HCT116 (cell line): ENCODE measurements at regions not wholly inside any gene's neighbourhood (a gene's known extent, or its start where the extent isn't known, plus 50 kb on each side); places are given as distances from the start of the nearest gene placed in this dataset.

ENCODE experiments used
- ATAC-seq: fragments of 200-7000 bp; cut with Tn5 transposase; 2 replicates; pipeline ENCODE4 v1.9.1; 2020; ENCODE audit warnings: mild to moderate bottlenecking, moderate library complexity
- BruUV-seq: library from RNA; stranded (reverse); fragments of 400-500 nt; replicated peaks from 2 replicates; lab custom pipeline; 2021; lab: Mats Ljungman, UMichigan
- CTCF ChIA-PET: fragments of 300-600 bp; sonication (Branson Sonifier 250); formaldehyde crosslinking; loops from one replicate; lab custom pipeline; 2021; ENCODE audit warnings: antibody characterized with exemption; lab: Charles Lee
- POLR2A ChIA-PET: fragments of 300-600, 350-600 bp; sonication (Branson Sonifier 250); formaldehyde crosslinking; loops from one replicate; lab custom pipeline; 2021; ENCODE audit warnings: antibody characterized with exemption; lab: Charles Lee
- RAD21 ChIA-PET, 2 experiments: fragments of 300-600 bp; sonication (Branson Sonifier 250); formaldehyde crosslinking; loops; one replicate each; lab custom pipeline; 2023; ENCODE audit warnings: low total read pairs in 2 of 2; ENCODE audit not compliant: uncharacterized antibody in 2 of 2, unreplicated experiment in 2 of 2, low non-redundant PET in 1 of 2; lab: Charles Lee
- DNase-seq: peaks from one replicate; pipeline ENCODE4 v3.0.0-alpha.2; 2010; ENCODE audit warnings: low read depth, low spot score
- H2AFZ ChIP-seq: fragments of 200-600 bp; shearing (Covaris generic), sonication (generic); 2 replicates; pipeline ENCODE4 v1.6.1; 2017; ENCODE audit warnings: low read depth, mixed run types, mixed read lengths, antibody characterized with exemption, low read length; ENCODE audit not compliant: poor library complexity, severe bottlenecking
- H3K27ac ChIP-seq: 2 replicates; pipeline ENCODE4 v1.5.1; 2012; ENCODE audit warnings: low read depth, low read length
- H3K27me3 ChIP-seq: fragments of 200-600 bp; sonication (generic); 2 replicates; pipeline ENCODE4 v1.6.1; 2016; ENCODE audit warnings: mixed run types, low read length, mixed read lengths; ENCODE audit not compliant: insufficient read depth
- H3K36me3 ChIP-seq, 2 experiments: fragments of 200-500 bp in 1 of 2; fragments of 200-600 bp in 1 of 2; sonication (Bioruptor generic) in 1 of 2; sonication (generic) in 1 of 2; 2 replicates each; pipeline versions ENCODE4 v1.5.1 to v1.6.1; 2014 to 2016; ENCODE audit warnings: low read length in 2 of 2, inconsistent platforms in 1 of 2, mixed read lengths in 1 of 2, mixed run types in 1 of 2; ENCODE audit not compliant: insufficient read depth in 2 of 2, control insufficient read depth in 1 of 2
- H3K4me1 ChIP-seq, 2 experiments: fragments of 200-600 bp in 1 of 2; sonication (generic) in 1 of 2; 2 replicates each; pipeline versions ENCODE4 v1.5.1 to v1.6.1; 2012 to 2017; ENCODE audit warnings: low read length in 2 of 2, inconsistent platforms in 1 of 2, mild to moderate bottlenecking in 1 of 2, mixed read lengths in 1 of 2, mixed run types in 1 of 2, moderate library complexity in 1 of 2; ENCODE audit not compliant: insufficient read depth in 2 of 2, control insufficient read depth in 1 of 2
- H3K4me2 ChIP-seq: fragments of 200-600 bp; sonication (generic); 2 replicates; pipeline ENCODE4 v1.6.1; 2017; ENCODE audit warnings: mixed run types, low read length, mixed read lengths
- H3K4me3 ChIP-seq, 2 experiments: fragments of 200-600 bp in 1 of 2; sonication (generic) in 1 of 2; replicated peaks in 1 of 2; 2 replicates each; pipeline ENCODE4 v1.5.1; 2011 to 2016; ENCODE audit warnings: low read length in 2 of 2, control low read depth in 1 of 2, low read depth in 1 of 2, mild to moderate bottlenecking in 1 of 2, mixed read lengths in 1 of 2, mixed run types in 1 of 2
- H3K79me2 ChIP-seq: fragments of 200-600 bp; sonication (generic); 2 replicates; pipeline ENCODE4 v1.6.1; 2017; ENCODE audit warnings: mild to moderate bottlenecking, mixed run types, low read length, moderate library complexity, mixed read lengths; ENCODE audit not compliant: insufficient read depth
- H3K9ac ChIP-seq: fragments of 200-600 bp; sonication (generic); 2 replicates; pipeline ENCODE4 v1.6.1; 2016; ENCODE audit warnings: low read length, mixed read lengths
- H3K9me2 ChIP-seq: fragments of 200-600 bp; sonication (generic), shearing (Covaris generic); 2 replicates; pipeline ENCODE4 v1.6.1; 2017; ENCODE audit warnings: mixed run types, mild to moderate bottlenecking, moderate library complexity; ENCODE audit not compliant: insufficient read depth
- H3K9me3 ChIP-seq, 2 experiments: fragments of 200-500 bp in 1 of 2; fragments of 200-600 bp in 1 of 2; sonication (Bioruptor generic) in 1 of 2; sonication (generic) in 1 of 2; 2 replicates each; pipeline ENCODE4 v1.6.1; 2014 to 2017; ENCODE audit warnings: low read length in 2 of 2, mixed read lengths in 2 of 2, inconsistent platforms in 1 of 2, low read depth in 1 of 2, mild to moderate bottlenecking in 1 of 2, mixed run types in 1 of 2, moderate library complexity in 1 of 2; ENCODE audit not compliant: control insufficient read depth in 1 of 2, insufficient read depth in 1 of 2
- H4K20me1 ChIP-seq: fragments of 200-600 bp; sonication (generic), shearing (Covaris generic); 2 replicates; pipeline ENCODE4 v1.6.1; 2017; ENCODE audit warnings: mixed run types, mild to moderate bottlenecking, moderate library complexity; ENCODE audit not compliant: insufficient read depth
- CBX3 ChIP-seq: IDR thresholded peaks from 2 replicates; pipeline ENCODE4 v1.6.1; 2012; ENCODE audit warnings: low read depth
- EGR1 ChIP-seq: IDR thresholded peaks from 2 replicates; pipeline ENCODE4 v1.6.1; 2012; ENCODE audit warnings: low read depth
- ELF1 ChIP-seq: IDR thresholded peaks from 2 replicates; pipeline ENCODE4 v1.6.1; 2012; ENCODE audit warnings: low read depth, borderline replicate concordance
- EZH2 ChIP-seq: fragments of 200-600 bp; sonication (generic); IDR thresholded peaks from 2 replicates; pipeline ENCODE4 v1.6.1; 2017; ENCODE audit warnings: antibody characterized with exemption, mixed run types
- FOSL1 ChIP-seq: IDR thresholded peaks from 2 replicates; pipeline ENCODE4 v1.6.1; 2012; ENCODE audit warnings: low read depth
- POLR2A ChIP-seq: IDR thresholded peaks from 2 replicates; pipeline ENCODE4 v1.7.0; 2011; ENCODE audit warnings: borderline replicate concordance; ENCODE audit not compliant: insufficient read depth, insufficient read length; ENCODE audit errors: extremely low read depth
- POLR2AphosphoS5 ChIP-seq: IDR thresholded peaks from 2 replicates; pipeline ENCODE4 v1.6.1; 2011; ENCODE audit warnings: mild to moderate bottlenecking, low read depth, low read length, moderate library complexity
- RAD21 ChIP-seq: IDR thresholded peaks from 2 replicates; pipeline ENCODE4 v1.6.1; 2012; ENCODE audit warnings: low read depth, mild to moderate bottlenecking
- TCF7L2 ChIP-seq: IDR thresholded peaks from 2 replicates; pipeline ENCODE4 v1.7.0; 2011; ENCODE audit warnings: borderline replicate concordance, inconsistent platforms; ENCODE audit not compliant: insufficient read depth, insufficient read length; ENCODE audit errors: extremely low read depth
- YY1 ChIP-seq: IDR thresholded peaks from 2 replicates; pipeline ENCODE4 v1.6.1; 2011; ENCODE audit warnings: low read length, low read depth, moderate library complexity, mild to moderate bottlenecking; ENCODE audit not compliant: insufficient replicate concordance; ENCODE audit errors: extremely low read depth
- ZFX ChIP-seq: fragments of 450-650 bp; IDR thresholded peaks from 2 replicates; pipeline ENCODE4 v1.6.1; 2017
- ZNF274 ChIP-seq: fragments of 200-500 bp; sonication (Bioruptor generic); IDR thresholded peaks from 2 replicates; pipeline ENCODE4 v1.6.1; 2014; ENCODE audit warnings: mild to moderate bottlenecking, low read depth, low read length, inconsistent platforms
- intact Hi-C: fragments of 100-400 bp; cut with micrococcal nuclease; formaldehyde crosslinking; loops from 2 replicates; pipeline ENCODE4 v1.10.0; 2022
- TF ChIP-seq, protein P1 (sequence below): IDR thresholded peaks from 2 replicates; pipeline ENCODE4 v1.6.1; 2012; ENCODE audit warnings: low read depth
- TF ChIP-seq, protein P2 (sequence below): IDR thresholded peaks from 2 replicates; pipeline ENCODE4 v1.6.1; 2012

DNA sequence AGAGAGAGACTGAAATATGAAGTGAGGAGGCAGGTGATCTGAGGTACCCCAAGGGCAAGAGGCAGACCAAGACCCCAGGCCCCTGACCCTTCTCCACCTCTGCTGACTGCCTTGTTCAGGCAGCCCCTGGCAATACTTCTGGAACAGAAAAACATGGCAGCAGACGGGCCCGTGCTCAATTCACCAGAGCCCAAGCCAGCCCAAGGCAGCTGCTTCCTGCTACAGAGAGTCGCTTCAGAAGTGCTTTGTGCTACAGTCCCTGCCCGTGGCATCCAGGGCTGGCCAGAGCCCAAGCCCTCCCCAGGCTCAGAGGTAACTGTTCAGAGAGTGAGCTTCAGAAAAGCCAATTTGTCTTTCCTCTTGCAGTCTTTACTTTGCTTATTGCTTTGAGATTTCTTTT is 151.4 kb upstream of the FSTL4 start:
- H3K36me3 ChIP-seq = no peaks in the 10 kb centered on the region

More for the DNA sequence above, 151.4 kb upstream of the FSTL4 start:
- no peak overlapping the region for H2AFZ ChIP-seq
- no peaks in the 10 kb centered on the region; the same call in 1 of the 2 replicates for H3K9me2 ChIP-seq
- no peaks in the 10 kb centered on the region for H3K79me2 ChIP-seq
- peaks cover 14% of the 10 kb centered on the region; the same call in 1 of the 2 replicates for H3K27me3 ChIP-seq
- no peaks in the 10 kb centered on the region for H3K9me3 ChIP-seq
- no peak overlapping the region for H3K9ac ChIP-seq
- ChIA-PET POLR2A (no interaction called here), RAD21 (no interaction called here), CTCF (no interaction called here)
- H4K20me1 ChIP-seq = no peaks in the 10 kb centered on the region
- intact Hi-C loops = no loop called here
- no TSS peak for BruUV-seq
- no peak overlapping the region for H3K27ac ChIP-seq
- ATAC-seq = no peak
- H3K4me1 ChIP-seq = no peaks in the 10 kb centered on the region
- no peak for DNase-seq
- TF ChIP-seq, protein P1, sequence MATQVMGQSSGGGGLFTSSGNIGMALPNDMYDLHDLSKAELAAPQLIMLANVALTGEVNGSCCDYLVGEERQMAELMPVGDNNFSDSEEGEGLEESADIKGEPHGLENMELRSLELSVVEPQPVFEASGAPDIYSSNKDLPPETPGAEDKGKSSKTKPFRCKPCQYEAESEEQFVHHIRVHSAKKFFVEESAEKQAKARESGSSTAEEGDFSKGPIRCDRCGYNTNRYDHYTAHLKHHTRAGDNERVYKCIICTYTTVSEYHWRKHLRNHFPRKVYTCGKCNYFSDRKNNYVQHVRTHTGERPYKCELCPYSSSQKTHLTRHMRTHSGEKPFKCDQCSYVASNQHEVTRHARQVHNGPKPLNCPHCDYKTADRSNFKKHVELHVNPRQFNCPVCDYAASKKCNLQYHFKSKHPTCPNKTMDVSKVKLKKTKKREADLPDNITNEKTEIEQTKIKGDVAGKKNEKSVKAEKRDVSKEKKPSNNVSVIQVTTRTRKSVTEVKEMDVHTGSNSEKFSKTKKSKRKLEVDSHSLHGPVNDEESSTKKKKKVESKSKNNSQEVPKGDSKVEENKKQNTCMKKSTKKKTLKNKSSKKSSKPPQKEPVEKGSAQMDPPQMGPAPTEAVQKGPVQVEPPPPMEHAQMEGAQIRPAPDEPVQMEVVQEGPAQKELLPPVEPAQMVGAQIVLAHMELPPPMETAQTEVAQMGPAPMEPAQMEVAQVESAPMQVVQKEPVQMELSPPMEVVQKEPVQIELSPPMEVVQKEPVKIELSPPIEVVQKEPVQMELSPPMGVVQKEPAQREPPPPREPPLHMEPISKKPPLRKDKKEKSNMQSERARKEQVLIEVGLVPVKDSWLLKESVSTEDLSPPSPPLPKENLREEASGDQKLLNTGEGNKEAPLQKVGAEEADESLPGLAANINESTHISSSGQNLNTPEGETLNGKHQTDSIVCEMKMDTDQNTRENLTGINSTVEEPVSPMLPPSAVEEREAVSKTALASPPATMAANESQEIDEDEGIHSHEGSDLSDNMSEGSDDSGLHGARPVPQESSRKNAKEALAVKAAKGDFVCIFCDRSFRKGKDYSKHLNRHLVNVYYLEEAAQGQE = no peak
- TF ChIP-seq ELF1 (no peak), TCF7L2 (no peak), ZNF274 (no peak), POLR2AphosphoS5 (no peak), EZH2 (no peak), FOSL1 (no peak), RAD21 (no peak), EGR1 (no peak), YY1 (no peak), CBX3 (no peak), POLR2A (no peak), ZFX (no peak)
- TF ChIP-seq, protein P2, sequence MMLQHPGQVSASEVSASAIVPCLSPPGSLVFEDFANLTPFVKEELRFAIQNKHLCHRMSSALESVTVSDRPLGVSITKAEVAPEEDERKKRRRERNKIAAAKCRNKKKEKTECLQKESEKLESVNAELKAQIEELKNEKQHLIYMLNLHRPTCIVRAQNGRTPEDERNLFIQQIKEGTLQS = no peak
- H3K4me3 ChIP-seq = no peak overlapping the region
- no peak overlapping the region for H3K4me2 ChIP-seq
